Fibroblast of mammary gland (primary cell): ENCODE measurements at regions not wholly inside any gene's neighbourhood (a gene's known extent, or its start where the extent isn't known, plus 50 kb on each side); places are given as distances from the start of the nearest gene placed in this dataset.
"Not testable (repeated sequence)": the region's sequence is repeated elsewhere in the genome, so short reads cannot be mapped to it uniquely, and the experiment has no call there.

Source experiments
- DNase-seq: peaks from one replicate; pipeline ENCODE4 v3.0.0-alpha.2; 2010; ENCODE audit warnings: low read depth
- H3K4me3 ChIP-seq: 2 replicates; pipeline ENCODE4 v1.5.1; 2011; ENCODE audit warnings: low read depth, mild to moderate bottlenecking, low read length, moderate library complexity; ENCODE audit not compliant: control insufficient read depth
- CTCF ChIP-seq: conservative IDR thresholded peaks from 2 replicates; pipeline ENCODE4 v1.5.1; 2011; ENCODE audit warnings: low read depth, low read length, inconsistent platforms; ENCODE audit not compliant: control insufficient read depth, insufficient read depth

GRCh38 chr5:173677125-173677672 is 60.7 kb upstream of the BOD1 start:
- no peak overlapping the region for H3K4me3 ChIP-seq
- no peak for DNase-seq
- no peak for TF ChIP-seq CTCF

- no peak overlapping the region for H3K4me3 ChIP-seq
- DNase-seq: no peak
- no peak for TF ChIP-seq CTCF
Observed at GRCh38 chr5:173679909-173680630, 63.6 kb upstream of the BOD1 start.

GRCh38 chr5:173680660-173681242 is 64.3 kb upstream of the BOD1 start:
- DNase-seq: no peak
- TF ChIP-seq CTCF: no peak

GRCh38 chr5:173682313-173682712 is 65.9 kb upstream of the BOD1 start:
- TF ChIP-seq CTCF: no peak
- no peak for DNase-seq
- no peak overlapping the region for H3K4me3 ChIP-seq

More at GRCh38 chr5:173680660-173681242, 64.3 kb upstream of the BOD1 start:
- no peak overlapping the region for H3K4me3 ChIP-seq

- DNase-seq: not testable (repeated sequence)
Observed at GRCh38 chr5:173684535-173684934, 68.1 kb upstream of the BOD1 start.

GRCh38 chr5:173686950-173687349 is 70.5 kb upstream of the BOD1 start:
- no peak for TF ChIP-seq CTCF
- no peak for DNase-seq
- no peak overlapping the region for H3K4me3 ChIP-seq

More at GRCh38 chr5:173684535-173684934, 68.1 kb upstream of the BOD1 start:
- H3K4me3 ChIP-seq: not testable (repeated sequence)

- TF ChIP-seq CTCF: no peak
- no peak for DNase-seq
- no peak overlapping the region for H3K4me3 ChIP-seq
Observed at GRCh38 chr5:173688703-173689102, 72.3 kb upstream of the BOD1 start.
